Astrocyte (in vitro differentiated cells and primary cell): ENCODE measurements at regions not wholly inside any gene's neighbourhood (a gene's known extent, or its start where the extent isn't known, plus 50 kb on each side); places are given as distances from the start of the nearest gene placed in this dataset.

Experiments used
- DNase-seq: peaks from one replicate; pipeline ENCODE4 v3.0.0-alpha.2; 2010; ENCODE audit warnings: low read depth
- FAIRE-seq: peaks from 2 replicates; lab custom pipeline; 2011; peaks lifted over from hg19 to GRCh38; lab: Jason Lieb, UNC
- H2AFZ ChIP-seq: 2 replicates; pipeline ENCODE4 v1.6.0; 2012; ENCODE audit warnings: low read depth, low read length, inconsistent platforms
- H3K27ac ChIP-seq: 2 replicates; pipeline ENCODE4 v1.5.1; 2011; ENCODE audit warnings: low read depth, low read length, inconsistent platforms
- H3K27me3 ChIP-seq: 2 replicates; pipeline ENCODE4 v1.6.0; 2011; ENCODE audit warnings: low read length, inconsistent platforms; ENCODE audit not compliant: insufficient read depth
- H3K36me3 ChIP-seq: 2 replicates; pipeline ENCODE4 v1.5.1; 2011; ENCODE audit warnings: low read length, inconsistent platforms; ENCODE audit not compliant: insufficient read depth
- H3K4me1 ChIP-seq: 2 replicates; pipeline ENCODE4 v1.5.1; 2011; ENCODE audit warnings: low read length, inconsistent platforms; ENCODE audit not compliant: insufficient read depth
- H3K4me2 ChIP-seq: 2 replicates; pipeline ENCODE4 v1.6.0; 2012; ENCODE audit warnings: low read length, inconsistent platforms
- H3K4me3 ChIP-seq: 2 replicates; pipeline ENCODE4 v1.5.1; 2011; ENCODE audit warnings: low read depth, mild to moderate bottlenecking, low read length, inconsistent platforms; ENCODE audit not compliant: insufficient read depth
- H3K79me2 ChIP-seq: 2 replicates; pipeline ENCODE4 v1.6.0; 2012; ENCODE audit warnings: mild to moderate bottlenecking, low read length, inconsistent platforms; ENCODE audit not compliant: insufficient read depth
- H3K9ac ChIP-seq: 2 replicates; pipeline ENCODE4 v1.6.0; 2012; ENCODE audit warnings: mild to moderate bottlenecking, low read length, inconsistent platforms
- H3K9me3 ChIP-seq: 2 replicates; pipeline ENCODE4 v1.5.1; 2012; ENCODE audit warnings: low read depth, mild to moderate bottlenecking, low read length, inconsistent platforms; ENCODE audit not compliant: insufficient read depth
- H4K20me1 ChIP-seq: 2 replicates; pipeline ENCODE4 v1.6.0; 2012; ENCODE audit warnings: low read length, inconsistent platforms; ENCODE audit not compliant: insufficient read depth
- H3K27ac Mint-ChIP-seq: one replicate; pipeline ENCODE4 v1.8.0; 2021; ENCODE audit warnings: mild to moderate bottlenecking, mixed read lengths; ENCODE audit not compliant: unreplicated experiment
- H3K27me3 Mint-ChIP-seq: one replicate; pipeline ENCODE4 v1.8.0; 2021; ENCODE audit warnings: low read depth, mixed read lengths; ENCODE audit not compliant: unreplicated experiment
- H3K36me3 Mint-ChIP-seq: one replicate; pipeline ENCODE4 v1.8.0; 2021; ENCODE audit warnings: low read depth, mixed read lengths; ENCODE audit not compliant: unreplicated experiment
- H3K4me1 Mint-ChIP-seq: one replicate; pipeline ENCODE4 v1.8.0; 2021; ENCODE audit warnings: low read depth, mixed read lengths; ENCODE audit not compliant: unreplicated experiment
- H3K4me3 Mint-ChIP-seq: one replicate; pipeline ENCODE4 v1.8.0; 2021; ENCODE audit warnings: mild to moderate bottlenecking, moderate library complexity, mixed read lengths; ENCODE audit not compliant: unreplicated experiment
- H3K9me3 Mint-ChIP-seq: one replicate; pipeline ENCODE4 v1.8.0; 2021; ENCODE audit warnings: mild to moderate bottlenecking, mixed read lengths; ENCODE audit not compliant: unreplicated experiment
- EZH2 ChIP-seq: IDR thresholded peaks from 2 replicates; pipeline ENCODE4 v1.6.1; 2012; ENCODE audit warnings: mild to moderate bottlenecking, low read length, inconsistent platforms; ENCODE audit not compliant: insufficient read depth
- TF ChIP-seq, protein P1 (sequence below): IDR thresholded peaks from 2 replicates; pipeline ENCODE4 v1.5.1; 2011; ENCODE audit warnings: low read depth, mild to moderate bottlenecking, inconsistent platforms, low read length, moderate library complexity; ENCODE audit not compliant: insufficient read depth

DNA sequence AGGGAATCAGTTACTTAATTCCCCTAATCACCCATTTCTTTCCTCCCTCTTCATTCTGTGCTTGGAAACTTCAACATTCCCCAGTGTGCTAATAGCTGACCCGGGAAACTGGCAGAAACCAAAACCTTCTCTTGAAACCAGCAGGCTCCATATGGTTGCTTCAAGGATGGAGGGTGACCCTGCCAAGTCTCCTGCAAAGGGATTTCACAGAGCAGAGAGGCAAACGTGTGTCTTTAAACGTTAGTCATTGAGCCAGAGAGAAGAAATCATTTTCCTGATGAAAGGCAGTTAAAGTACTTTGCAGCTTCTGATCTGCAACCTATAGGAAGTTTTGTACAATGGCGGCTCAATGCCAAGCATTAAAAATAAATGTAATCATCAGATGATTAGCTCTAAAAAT, 220.9 kb downstream of the POU4F1 start:
- Mint-ChIP-seq H3K36me3 (no peaks in the 10 kb centered on the region), H3K4me1 (no peaks in the 10 kb centered on the region), H3K4me3 (no peak overlapping the region), H3K9me3 (peaks cover 1% of the 10 kb centered on the region), H3K27me3 (no peaks in the 10 kb centered on the region), H3K27ac (no peak overlapping the region)
- Histone ChIP-seq H3K4me2 (no peak overlapping the region), H4K20me1 (no peaks in the 10 kb centered on the region), H3K9ac (no peak overlapping the region), H3K36me3 (no peaks in the 10 kb centered on the region), H3K79me2 (no peaks in the 10 kb centered on the region), H3K9me3 (no peaks in the 10 kb centered on the region), H3K27me3 (no peaks in the 10 kb centered on the region), H3K4me1 (no peaks in the 10 kb centered on the region), H3K27ac (no peak overlapping the region), H2AFZ (no peak overlapping the region), H3K4me3 (no peak overlapping the region)
- DNase-seq (no peak), FAIRE-seq (no peak)
- TF ChIP-seq, protein P1, sequence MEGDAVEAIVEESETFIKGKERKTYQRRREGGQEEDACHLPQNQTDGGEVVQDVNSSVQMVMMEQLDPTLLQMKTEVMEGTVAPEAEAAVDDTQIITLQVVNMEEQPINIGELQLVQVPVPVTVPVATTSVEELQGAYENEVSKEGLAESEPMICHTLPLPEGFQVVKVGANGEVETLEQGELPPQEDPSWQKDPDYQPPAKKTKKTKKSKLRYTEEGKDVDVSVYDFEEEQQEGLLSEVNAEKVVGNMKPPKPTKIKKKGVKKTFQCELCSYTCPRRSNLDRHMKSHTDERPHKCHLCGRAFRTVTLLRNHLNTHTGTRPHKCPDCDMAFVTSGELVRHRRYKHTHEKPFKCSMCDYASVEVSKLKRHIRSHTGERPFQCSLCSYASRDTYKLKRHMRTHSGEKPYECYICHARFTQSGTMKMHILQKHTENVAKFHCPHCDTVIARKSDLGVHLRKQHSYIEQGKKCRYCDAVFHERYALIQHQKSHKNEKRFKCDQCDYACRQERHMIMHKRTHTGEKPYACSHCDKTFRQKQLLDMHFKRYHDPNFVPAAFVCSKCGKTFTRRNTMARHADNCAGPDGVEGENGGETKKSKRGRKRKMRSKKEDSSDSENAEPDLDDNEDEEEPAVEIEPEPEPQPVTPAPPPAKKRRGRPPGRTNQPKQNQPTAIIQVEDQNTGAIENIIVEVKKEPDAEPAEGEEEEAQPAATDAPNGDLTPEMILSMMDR = no peak
- no peak for TF ChIP-seq EZH2

DNA sequence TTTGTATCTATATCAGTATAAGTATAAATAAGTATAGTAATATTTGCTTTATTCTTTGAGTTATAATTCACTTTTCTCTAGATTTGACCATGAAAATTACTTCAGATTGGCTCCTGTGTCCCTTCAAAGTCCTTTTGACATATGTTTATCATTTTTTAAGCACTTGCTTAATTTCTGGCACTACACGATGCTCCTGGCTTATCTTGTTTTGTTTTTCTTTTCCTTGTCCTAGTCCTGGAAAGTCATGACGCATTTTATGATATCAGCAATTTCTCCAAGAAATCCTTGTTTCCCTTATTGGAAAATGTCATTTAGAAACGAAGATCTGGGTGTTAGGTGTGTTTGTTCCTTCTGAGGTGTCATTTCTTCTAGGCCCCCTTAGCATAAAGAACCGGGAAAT, 226.5 kb downstream of the POU4F1 start:
- Histone ChIP-seq H3K9me3 (no peaks in the 10 kb centered on the region), H3K9ac (no peak overlapping the region), H3K27ac (no peak overlapping the region), H2AFZ (no peak overlapping the region), H3K27me3 (no peaks in the 10 kb centered on the region), H3K4me2 (no peak overlapping the region), H3K4me3 (no peak overlapping the region), H3K79me2 (no peaks in the 10 kb centered on the region), H3K36me3 (no peaks in the 10 kb centered on the region), H3K4me1 (no peaks in the 10 kb centered on the region), H4K20me1 (no peaks in the 10 kb centered on the region)
- Mint-ChIP-seq H3K36me3 (no peaks in the 10 kb centered on the region), H3K9me3 (peaks cover 1% of the 10 kb centered on the region), H3K27ac (no peak overlapping the region), H3K4me1 (no peaks in the 10 kb centered on the region), H3K4me3 (no peak overlapping the region), H3K27me3 (no peaks in the 10 kb centered on the region)
- DNase-seq (no peak), FAIRE-seq (no peak)
- TF ChIP-seq EZH2 = no peak
- TF ChIP-seq, protein P1 = no peak

DNA sequence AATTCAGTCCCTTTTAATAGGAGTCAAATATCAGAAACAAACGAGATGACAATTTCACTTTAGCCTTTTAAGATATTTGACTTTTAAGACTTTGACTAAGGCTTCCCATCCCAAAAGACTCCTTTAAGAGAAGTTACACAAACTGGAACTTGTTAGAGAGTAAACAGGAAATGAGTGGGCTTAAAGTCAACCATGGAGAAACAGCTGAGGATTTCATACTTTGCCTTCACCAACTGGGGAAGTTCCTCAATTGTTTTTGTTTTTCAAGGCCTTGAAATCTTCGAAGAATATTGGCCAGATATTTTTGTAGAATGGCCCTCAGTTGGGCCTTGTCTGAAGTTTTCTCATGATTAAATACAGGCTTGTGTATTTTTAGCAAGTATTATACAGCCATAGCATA, 227.3 kb downstream of the POU4F1 start:
- no peak overlapping the region for H2AFZ ChIP-seq
- Mint-ChIP-seq H3K36me3 (no peaks in the 10 kb centered on the region), H3K4me3 (no peak overlapping the region), H3K27ac (no peak overlapping the region), H3K9me3 (no peaks in the 10 kb centered on the region), H3K27me3 (no peaks in the 10 kb centered on the region), H3K4me1 (no peaks in the 10 kb centered on the region)
- H3K9ac ChIP-seq = no peak overlapping the region
- H3K36me3 ChIP-seq = no peaks in the 10 kb centered on the region
- no peaks in the 10 kb centered on the region for H3K79me2 ChIP-seq
- no peak overlapping the region for H3K4me2 ChIP-seq
- DNase-seq = no peak
- no peak overlapping the region for H3K27ac ChIP-seq
- no peaks in the 10 kb centered on the region for H3K4me1 ChIP-seq
- no peaks in the 10 kb centered on the region for H4K20me1 ChIP-seq
- no peak overlapping the region for H3K4me3 ChIP-seq
- no peaks in the 10 kb centered on the region for H3K27me3 ChIP-seq
- no peak for TF ChIP-seq EZH2
- TF ChIP-seq, protein P1 = no peak
- no peak for FAIRE-seq
- H3K9me3 ChIP-seq = no peaks in the 10 kb centered on the region
